IMR-90 (cell line): ENCODE measurements at regions not wholly inside any gene's neighbourhood (a gene's known extent, or its start where the extent isn't known, plus 50 kb on each side); places are given as distances from the start of the nearest gene placed in this dataset.
A peak's percentile ranks its signal among the peaks of the same experiment; 100 is the strongest.

Experiments used
- ATAC-seq: fragments of 200-7000 bp; cut with Tn5 transposase; 2 replicates; pipeline ENCODE4 v1.9.1; 2020; ENCODE audit warnings: low read depth, mild to moderate bottlenecking, moderate library complexity
- BruUV-seq: library from RNA; stranded (reverse); fragments of 400-500 nt; replicated peaks from 2 replicates; lab custom pipeline; 2021; lab: Mats Ljungman, UMichigan
- CTCF ChIA-PET: fragments of 300-600 bp; formaldehyde crosslinking; extraction: SDS; loops from one replicate; lab custom pipeline; 2021; ENCODE audit warnings: antibody characterized with exemption; lab: Yijun Ruan, JAX
- POLR2A ChIA-PET: fragments of 300-600 bp; sonication (Branson Sonifier 250); formaldehyde crosslinking; loops from one replicate; lab custom pipeline; 2022; ENCODE audit warnings: antibody characterized with exemption; ENCODE audit not compliant: unreplicated experiment; lab: Charles Lee
- DNase-seq: peaks from one replicate; pipeline ENCODE4 v3.0.0; 2013
- H2AFZ ChIP-seq: replicated peaks from 2 replicates; pipeline ENCODE3; 2013; ENCODE audit warnings: low read length, mild to moderate bottlenecking; ENCODE audit not compliant: poor library complexity
- H2AK5ac ChIP-seq: 2 replicates; pipeline ENCODE4 v1.6.1; 2013; ENCODE audit warnings: low read depth, low read length, inconsistent platforms
- H2AK9ac ChIP-seq: replicated peaks from 2 replicates; pipeline ENCODE3; 2013; ENCODE audit warnings: mild to moderate bottlenecking, low read depth, low read length, moderate library complexity; ENCODE audit not compliant: poor library complexity
- H2BK120ac ChIP-seq: 2 replicates; pipeline ENCODE4 v1.6.1; 2013; ENCODE audit warnings: low read depth, low read length, inconsistent platforms
- H2BK15ac ChIP-seq: 3 replicates; pipeline ENCODE4 v1.6.1; 2013; ENCODE audit warnings: low read depth, low read length, inconsistent platforms
- H2BK20ac ChIP-seq: 2 replicates; pipeline ENCODE4 v1.6.1; 2013; ENCODE audit warnings: low read depth, mild to moderate bottlenecking, inconsistent platforms, low read length, moderate library complexity
- H2BK5ac ChIP-seq: 2 replicates; pipeline ENCODE4 v1.6.1; 2013; ENCODE audit warnings: mild to moderate bottlenecking, low read depth, low read length, inconsistent platforms; ENCODE audit not compliant: poor library complexity, severe bottlenecking
- H3K14ac ChIP-seq: replicated peaks from 2 replicates; pipeline ENCODE4 v1.6.1; 2013; ENCODE audit warnings: low read depth, low read length, inconsistent platforms
- H3K18ac ChIP-seq: 2 replicates; pipeline ENCODE4 v1.6.1; 2013; ENCODE audit warnings: low read depth, low read length, control low read depth
- H3K23ac ChIP-seq: 2 replicates; pipeline ENCODE4 v1.6.1; 2013; ENCODE audit warnings: low read depth, low read length, inconsistent platforms
- H3K27ac ChIP-seq: 2 replicates; pipeline ENCODE4 v1.5.1; 2013; ENCODE audit warnings: mild to moderate bottlenecking, control low read depth, low read length; ENCODE audit not compliant: insufficient read depth
- H3K27me3 ChIP-seq: 2 replicates; pipeline ENCODE4 v1.6.1; 2013; ENCODE audit warnings: low read length; ENCODE audit not compliant: control insufficient read depth, insufficient read depth
- H3K36me3 ChIP-seq: 2 replicates; pipeline ENCODE4 v1.6.1; 2013; ENCODE audit warnings: low read length, mixed read lengths; ENCODE audit not compliant: control insufficient read depth, insufficient read depth
- H3K4ac ChIP-seq: 2 replicates; pipeline ENCODE4 v1.6.1; 2013; ENCODE audit warnings: low read depth, low read length, inconsistent platforms
- H3K4me1 ChIP-seq: 2 replicates; pipeline ENCODE4 v1.6.1; 2013; ENCODE audit warnings: low read length, mixed read lengths; ENCODE audit not compliant: control insufficient read depth, insufficient read depth
- H3K4me2 ChIP-seq: 2 replicates; pipeline ENCODE4 v1.6.1; 2013; ENCODE audit warnings: low read depth, mild to moderate bottlenecking, control low read depth, low read length, moderate library complexity
- H3K4me3 ChIP-seq: 2 replicates; pipeline ENCODE4 v1.5.1; 2013; ENCODE audit warnings: low read depth, mild to moderate bottlenecking, control low read depth, low read length, moderate library complexity; ENCODE audit not compliant: insufficient read depth
- H3K56ac ChIP-seq: 2 replicates; pipeline ENCODE4 v1.6.1; 2013; ENCODE audit warnings: low read length, inconsistent platforms; ENCODE audit not compliant: insufficient read depth; ENCODE audit errors: extremely low read depth
- H3K79me1 ChIP-seq, 2 experiments: 2 replicates each; pipeline ENCODE4 v1.6.1; 2013; ENCODE audit warnings: low read length in 2 of 2, inconsistent platforms in 1 of 2, low read depth in 1 of 2
- H3K9ac ChIP-seq: 2 replicates; pipeline ENCODE4 v1.6.1; 2013; ENCODE audit warnings: low read depth, low read length, control low read depth
- H3K9me1 ChIP-seq: 2 replicates; pipeline ENCODE4 v1.6.1; 2013; ENCODE audit warnings: low read length, inconsistent platforms; ENCODE audit not compliant: insufficient read depth
- H3K9me3 ChIP-seq: 2 replicates; pipeline ENCODE4 v1.6.1; 2013; ENCODE audit warnings: low read length; ENCODE audit not compliant: control insufficient read depth, insufficient read depth
- H4K20me1 ChIP-seq: 2 replicates; pipeline ENCODE4 v1.6.1; 2013; ENCODE audit warnings: low read length, inconsistent platforms; ENCODE audit not compliant: insufficient read depth
- H4K5ac ChIP-seq: 2 replicates; pipeline ENCODE4 v1.6.1; 2013; ENCODE audit warnings: mild to moderate bottlenecking, low read depth, low read length, control low read depth
- H4K8ac ChIP-seq, 2 experiments: 2 replicates each; pipeline ENCODE4 v1.6.1; 2013; ENCODE audit warnings: low read depth in 2 of 2, low read length in 2 of 2, control low read depth in 1 of 2, inconsistent platforms in 1 of 2
- H4K91ac ChIP-seq: 2 replicates; pipeline ENCODE4 v1.6.1; 2013; ENCODE audit warnings: low read depth, low read length, inconsistent platforms; ENCODE audit not compliant: insufficient read depth
- BHLHE40 ChIP-seq: fragments of 150-350 bp; IDR thresholded peaks from 2 replicates; pipeline ENCODE4 v1.6.1; 2016; ENCODE audit warnings: mild to moderate bottlenecking, low read depth, low read length
- CEBPB ChIP-seq: IDR thresholded peaks from 2 replicates; pipeline ENCODE4 v1.6.1; 2012; ENCODE audit warnings: low read depth, low read length, improper control_type of control experiment
- FOS ChIP-seq: fragments of 150-350 bp; IDR thresholded peaks from 2 replicates; pipeline ENCODE4 v1.6.1; 2016; ENCODE audit warnings: low read depth, low read length
- MXI1 ChIP-seq: IDR thresholded peaks from 2 replicates; pipeline ENCODE4 v1.6.1; 2012; ENCODE audit warnings: low read depth, mild to moderate bottlenecking, low read length, moderate library complexity, borderline replicate concordance
- WGBS, 2 experiments: methylation state at CpG; one replicate each; pipeline versions ENCODE4 v1.1.5 to v1.1.7; 2013; ENCODE audit warnings: missing lambda C conversion rate in 2 of 2; ENCODE audit not compliant: insufficient read length in 1 of 2; ENCODE audit errors: extremely low coverage in 2 of 2; 5-methylcytosine and 5-hydroxymethylcytosine counted together
- dilution Hi-C: fragments of 300-500 bp; cut with HindIII; formaldehyde crosslinking; loops from one replicate; pipeline ENCODE4 v1.14.3; 2018; ENCODE audit warnings: low sequenced_read_pairs; ENCODE audit not compliant: unreplicated experiment
- in situ Hi-C: fragments of 300-500 bp; cut with MboI; formaldehyde crosslinking; loops from 3 replicates; pipeline ENCODE4 v1.14.3; 2019; ENCODE audit warnings: low sequenced_read_pairs, inconsistent platforms, mixed read lengths
- intact Hi-C: fragments of 100-400 bp; cut with micrococcal nuclease; formaldehyde crosslinking; loops from 2 replicates; pipeline ENCODE4 v1.10.0; 2022

DNA sequence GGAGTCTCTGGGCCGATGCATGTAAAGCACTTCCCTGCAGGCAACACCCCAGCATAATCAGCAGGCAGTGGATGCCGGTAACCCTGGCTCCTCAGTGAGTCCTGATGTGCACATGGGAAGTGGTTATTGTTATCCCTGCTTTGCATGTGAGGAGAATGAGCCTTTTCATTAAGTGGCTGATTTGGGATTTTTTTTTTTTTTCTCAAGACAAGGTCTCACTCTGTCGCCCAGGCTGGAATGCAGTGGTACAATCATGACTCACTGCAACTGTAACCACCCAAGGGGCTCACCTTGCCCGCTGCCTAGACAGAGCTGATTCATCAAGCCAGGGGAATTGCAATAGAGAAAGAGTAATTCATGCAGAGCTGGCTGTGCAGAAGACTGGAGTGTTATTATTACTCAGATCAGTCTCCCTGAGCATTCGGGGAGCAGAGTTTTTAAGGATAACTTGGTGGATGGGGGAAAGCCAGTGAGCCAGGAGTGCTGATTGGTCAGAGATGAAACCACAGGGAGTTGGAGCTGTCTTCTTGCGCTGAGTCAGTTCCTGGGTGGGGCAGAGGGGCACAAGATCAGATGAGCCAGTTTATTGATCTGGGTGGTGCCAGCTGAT lies 95.4 kb downstream of the SOCS6 start:
- BruUV-seq = no TSS peak
- H2AFZ ChIP-seq = no peak overlapping the region
- H2BK15ac ChIP-seq = peak overlapping the region; percentile 92; the same call in 1 of the 3 replicates
- peak overlapping the region in 1 of 2 experiments; percentile 77; a peak in 3 of 4 replicates for H4K8ac ChIP-seq
- no peak overlapping the region for H3K9ac ChIP-seq
- DNase-seq = peak; percentile 87
- H3K4me2 ChIP-seq = peak overlapping the region; percentile 65
- intact Hi-C loops (no loop called here), dilution Hi-C loops (no loop called here), in situ Hi-C loops (no loop called here)
- ATAC-seq = peak; percentile 83
- H2AK5ac ChIP-seq = 0 out of 2 replicates have a peak overlapping the region, but pooled peaks have one; percentile 57
- H3K27me3 ChIP-seq = no peaks in the 10 kb centered on the region
- H3K9me1 ChIP-seq = peaks cover 6% of the 10 kb centered on the region; the same call in 1 of the 2 replicates
- 0 out of 2 replicates have a peak overlapping the region, but pooled peaks have one; percentile 46 for H3K56ac ChIP-seq
- H2BK5ac ChIP-seq = peak overlapping the region; percentile 81
- H2BK20ac ChIP-seq = peak overlapping the region; percentile 94
- H4K20me1 ChIP-seq = no peaks in the 10 kb centered on the region
- peak overlapping the region; percentile 64 for H3K27ac ChIP-seq
- no peaks in the 10 kb centered on the region; a peak in 1 of 4 replicates for H3K79me1 ChIP-seq
- WGBS, 2 experiments = 11% methylated on average over 2 of the region's 6 CpGs; no CpG with 5 or more reads in 1 of the 2 experiments
- no peak overlapping the region; the same call in 1 of the 2 replicates for H3K23ac ChIP-seq
- H3K14ac ChIP-seq = 0 out of 2 replicates have a peak overlapping the region, but pooled peaks have one; percentile 11
- POLR2A ChIA-PET = no interaction called here
- H2BK120ac ChIP-seq = peak overlapping the region; percentile 95
- no peak overlapping the region for H3K4me3 ChIP-seq
- no peak for TF ChIP-seq MXI1
- peak; percentile 81 for TF ChIP-seq CEBPB
- TF ChIP-seq BHLHE40 = peak; percentile 77
- peak; percentile 90 for TF ChIP-seq FOS
- peak overlapping the region; percentile 84 for H4K91ac ChIP-seq
- H2AK9ac ChIP-seq = no peak overlapping the region
- peaks cover 12% of the 10 kb centered on the region for H3K4me1 ChIP-seq
- H3K36me3 ChIP-seq = no peaks in the 10 kb centered on the region
- H3K9me3 ChIP-seq = no peaks in the 10 kb centered on the region
- CTCF ChIA-PET = no interaction called here
- peak overlapping the region; percentile 33; the same call in 1 of the 2 replicates for H3K18ac ChIP-seq
- peak overlapping the region; percentile 35 for H4K5ac ChIP-seq
- peak overlapping the region; percentile 90 for H3K4ac ChIP-seq
